ENCODE measurements at regions not wholly inside any gene's neighbourhood (a gene's known extent, or its start where the extent isn't known, plus 50 kb on each side); places are given as distances from the start of the nearest gene placed in this dataset.

- Histone ChIP-seq H3K4me3 (ENCODE audit: severe bottlenecking) (no peak overlapping the region), H3K27me3 (ENCODE audit: insufficient read depth, poor library complexity, severe bottlenecking) (peaks cover 5% of the 10 kb centered on the region), H3K27ac (ENCODE audit: poor library complexity, severe bottlenecking) (no peak overlapping the region), H3K4me1 (ENCODE audit: insufficient read depth, poor library complexity, severe bottlenecking) (no peaks in the 10 kb centered on the region), H3K9me3 (ENCODE audit: severe bottlenecking) (no peaks in the 10 kb centered on the region), H3K36me3 (ENCODE audit: low read depth) (no peaks in the 10 kb centered on the region)
- ATAC-seq (ENCODE audit: low read depth) (no peak), DNase-seq (ENCODE audit: low spot score) (no peak)
- TF ChIP-seq CTCF (IDR thresholded peaks at IDR 0.05; ENCODE audit: poor library complexity, severe bottlenecking), result no peak
Observed at GRCh38 chr16:82350560-82350959, 180.5 kb upstream of the MPHOSPH6 start.

DNA sequence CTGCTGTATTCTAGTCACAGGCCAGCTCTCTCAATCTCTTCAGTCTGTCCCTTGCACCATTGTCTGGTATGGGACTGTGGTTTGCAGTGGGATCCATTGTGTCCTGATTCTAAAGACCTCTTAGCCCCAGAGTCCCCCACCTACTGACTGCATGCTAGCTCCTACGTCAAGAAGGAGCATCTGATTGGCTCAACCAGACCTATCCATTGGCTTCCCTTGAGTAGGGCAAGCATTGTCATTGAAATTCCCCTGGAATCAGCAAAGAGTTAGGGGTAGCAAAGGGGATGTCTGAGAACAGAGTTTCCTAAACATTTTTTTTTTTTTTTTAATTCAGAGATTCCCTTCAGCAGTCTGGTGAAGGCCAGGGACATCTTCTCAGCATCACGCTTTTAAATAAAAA is 175.3 kb upstream of the MPHOSPH6 start:
- Histone ChIP-seq H3K4me1 (ENCODE audit: insufficient read depth, poor library complexity, severe bottlenecking) (no peaks in the 10 kb centered on the region), H3K36me3 (ENCODE audit: low read depth) (no peaks in the 10 kb centered on the region), H3K4me3 (ENCODE audit: severe bottlenecking) (no peak overlapping the region), H3K27ac (ENCODE audit: poor library complexity, severe bottlenecking) (no peak overlapping the region), H3K9me3 (ENCODE audit: severe bottlenecking) (no peaks in the 10 kb centered on the region), H3K27me3 (ENCODE audit: insufficient read depth, poor library complexity, severe bottlenecking) (peaks cover 3% of the 10 kb centered on the region)
- no peak for DNase-seq (ENCODE audit: low spot score)
- TF ChIP-seq CTCF (IDR thresholded peaks at IDR 0.05; ENCODE audit: poor library complexity, severe bottlenecking), result no peak
- no peak for ATAC-seq (ENCODE audit: low read depth)

DNA sequence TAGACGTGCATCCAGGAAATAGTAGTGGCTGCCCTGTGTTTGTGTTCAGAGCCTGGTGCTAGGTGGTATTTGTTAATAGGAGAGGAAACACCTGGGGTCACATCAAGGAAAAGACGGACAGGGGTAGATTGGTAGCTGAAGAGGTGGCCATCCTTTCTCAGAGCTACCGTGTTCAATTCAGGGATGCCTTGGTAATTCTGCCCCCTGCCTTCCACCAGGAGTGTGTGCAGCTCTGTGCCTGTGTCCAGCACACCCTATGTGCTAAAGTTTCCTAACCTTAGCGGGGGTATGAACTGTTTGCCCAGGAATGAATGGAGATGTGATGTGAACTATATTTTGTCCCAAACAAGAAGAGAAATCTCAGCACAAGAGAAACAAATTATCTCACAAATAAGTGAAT is 174.1 kb upstream of the MPHOSPH6 start:
- Histone ChIP-seq H3K27me3 (ENCODE audit: insufficient read depth, poor library complexity, severe bottlenecking) (peaks cover 13% of the 10 kb centered on the region), H3K27ac (ENCODE audit: poor library complexity, severe bottlenecking) (no peak overlapping the region), H3K4me3 (ENCODE audit: severe bottlenecking) (no peak overlapping the region), H3K36me3 (ENCODE audit: low read depth) (no peaks in the 10 kb centered on the region), H3K4me1 (ENCODE audit: insufficient read depth, poor library complexity, severe bottlenecking) (no peaks in the 10 kb centered on the region), H3K9me3 (ENCODE audit: severe bottlenecking) (no peaks in the 10 kb centered on the region)
- no peak for ATAC-seq (ENCODE audit: low read depth)
- no peak for TF ChIP-seq CTCF (IDR thresholded peaks at IDR 0.05; ENCODE audit: poor library complexity, severe bottlenecking)
- DNase-seq (ENCODE audit: low spot score), result no peak

- no peak for DNase-seq (ENCODE audit: low spot score)
- no peak for ATAC-seq (ENCODE audit: low read depth)
- H3K36me3 ChIP-seq (ENCODE audit: low read depth), result no peaks in the 10 kb centered on the region
- H3K9me3 ChIP-seq (ENCODE audit: severe bottlenecking), result no peaks in the 10 kb centered on the region
- H3K27me3 ChIP-seq (ENCODE audit: insufficient read depth, poor library complexity, severe bottlenecking), result peaks cover 26% of the 10 kb centered on the region
- TF ChIP-seq CTCF (IDR thresholded peaks at IDR 0.05; ENCODE audit: poor library complexity, severe bottlenecking), result no peak
- no peak overlapping the region for H3K4me3 ChIP-seq (ENCODE audit: severe bottlenecking)
- no peaks in the 10 kb centered on the region for H3K4me1 ChIP-seq (ENCODE audit: insufficient read depth, poor library complexity, severe bottlenecking)
- H3K27ac ChIP-seq (ENCODE audit: poor library complexity, severe bottlenecking), result no peak overlapping the region
Observed at GRCh38 chr16:82341146-82341669, 171.2 kb upstream of the MPHOSPH6 start.

GRCh38 chr16:82340531-82340930 is 170.5 kb upstream of the MPHOSPH6 start:
- DNase-seq (ENCODE audit: low spot score) (no peak), ATAC-seq (ENCODE audit: low read depth) (no peak)
- no peaks in the 10 kb centered on the region for H3K4me1 ChIP-seq (ENCODE audit: insufficient read depth, poor library complexity, severe bottlenecking)
- no peaks in the 10 kb centered on the region for H3K9me3 ChIP-seq (ENCODE audit: severe bottlenecking)
- H3K4me3 ChIP-seq (ENCODE audit: severe bottlenecking), result no peak overlapping the region
- H3K27me3 ChIP-seq (ENCODE audit: insufficient read depth, poor library complexity, severe bottlenecking), result peaks cover 31% of the 10 kb centered on the region
- no peak overlapping the region for H3K27ac ChIP-seq (ENCODE audit: poor library complexity, severe bottlenecking)
- TF ChIP-seq CTCF (IDR thresholded peaks at IDR 0.05; ENCODE audit: poor library complexity, severe bottlenecking), result no peak
- no peaks in the 10 kb centered on the region for H3K36me3 ChIP-seq (ENCODE audit: low read depth)

Data from RWPE2 (cell line).